ENCODE measurements at regions not wholly inside any gene's neighbourhood (a gene's known extent, or its start where the extent isn't known, plus 50 kb on each side); places are given as distances from the start of the nearest gene placed in this dataset.

DNA sequence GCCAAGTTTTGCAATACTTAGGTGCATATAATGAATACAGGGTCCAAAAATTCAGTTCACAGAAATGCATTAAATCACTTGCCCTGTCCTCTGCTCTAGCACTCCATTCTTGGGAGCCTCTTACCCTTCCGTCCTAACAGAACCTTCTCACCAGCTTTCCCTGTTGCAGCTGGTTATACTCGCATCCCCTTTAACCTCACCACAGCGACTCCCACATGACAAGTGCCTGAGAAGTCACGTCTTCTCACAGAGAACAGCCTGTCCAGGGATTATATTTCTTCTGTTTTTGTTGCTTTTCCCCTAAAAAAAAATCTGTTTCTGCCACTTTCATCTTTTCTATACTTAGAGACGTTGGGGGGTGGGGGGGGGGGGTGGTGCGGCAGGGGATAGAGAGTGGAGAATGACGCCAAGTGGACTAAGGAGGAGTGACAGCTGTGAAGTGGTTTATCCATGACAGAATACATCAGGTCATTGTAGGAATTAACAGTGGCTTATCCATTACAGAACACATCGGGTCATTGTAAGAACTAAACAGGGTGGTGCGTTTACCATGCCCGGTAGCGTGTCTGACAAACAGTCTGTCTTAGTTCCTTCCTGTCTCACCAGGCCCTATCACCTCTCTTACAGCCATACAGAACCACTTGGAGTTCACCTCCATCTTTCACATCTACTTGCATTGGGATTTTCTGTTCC, 117.6 kb downstream of the UBE2U start:
- no peak for TF ChIP-seq TAF1 (IDR thresholded peaks at IDR 0.05; ENCODE audit: borderline replicate concordance, insufficient read depth, low read length)
- TF ChIP-seq POLR2AphosphoS5 (IDR thresholded peaks at IDR 0.05; ENCODE audit: low read depth, low read length): no peak
